OCI-LY7 (cell line): ENCODE measurements at regions not wholly inside any gene's neighbourhood (a gene's known extent, or its start where the extent isn't known, plus 50 kb on each side); places are given as distances from the start of the nearest gene placed in this dataset.

Experiments used
- BruUV-seq: library from RNA; stranded (reverse); fragments of 400-500 nt; replicated peaks from 2 replicates; lab custom pipeline; 2021; lab: Mats Ljungman, UMichigan
- CTCF ChIA-PET: fragments of 300-600 bp; sonication (Branson Sonifier 250); formaldehyde crosslinking; loops from one replicate; lab custom pipeline; 2022; ENCODE audit warnings: antibody characterized with exemption; ENCODE audit not compliant: unreplicated experiment; lab: Charles Lee
- POLR2A ChIA-PET: fragments of 300-600 bp; sonication (Branson Sonifier 250); formaldehyde crosslinking; loops from one replicate; lab custom pipeline; 2022; ENCODE audit warnings: antibody characterized with exemption; lab: Charles Lee
- DNase-seq: peaks from one replicate; pipeline ENCODE4 v3.0.0-alpha.2; 2015; ENCODE audit warnings: low spot score
- H2AFZ ChIP-seq: fragments of 200-600 bp; sonication (generic), shearing (Covaris generic); 2 replicates; pipeline ENCODE4 v1.6.1; 2014; ENCODE audit warnings: mild to moderate bottlenecking, antibody characterized with exemption, low read length, moderate library complexity
- H3K27ac ChIP-seq: fragments of 200-600 bp; sonication (generic); 2 replicates; pipeline ENCODE4 v1.5.1; 2014; ENCODE audit warnings: mixed run types, low read depth, mild to moderate bottlenecking, moderate library complexity, low read length, inconsistent platforms; ENCODE audit not compliant: poor library complexity, severe bottlenecking
- H3K36me3 ChIP-seq: fragments of 200-600 bp; sonication (generic); 2 replicates; pipeline ENCODE4 v1.6.1; 2014; ENCODE audit warnings: mild to moderate bottlenecking, antibody characterized with exemption, low read length, moderate library complexity, mixed read lengths; ENCODE audit not compliant: insufficient read depth
- H3K4me1 ChIP-seq: fragments of 200-600 bp; sonication (generic); 2 replicates; pipeline ENCODE4 v1.5.1; 2014; ENCODE audit warnings: mild to moderate bottlenecking, low read length; ENCODE audit not compliant: insufficient read depth, poor library complexity, severe bottlenecking
- H3K4me2 ChIP-seq: fragments of 200-600 bp; sonication (generic); 2 replicates; pipeline ENCODE4 v1.6.1; 2014; ENCODE audit warnings: mild to moderate bottlenecking, low read length
- H3K4me3 ChIP-seq: fragments of 200-600 bp; sonication (generic); 2 replicates; pipeline ENCODE4 v1.5.1; 2014; ENCODE audit warnings: mild to moderate bottlenecking, low read depth, low read length; ENCODE audit not compliant: poor library complexity, severe bottlenecking
- H3K79me2 ChIP-seq: fragments of 200-600 bp; sonication (generic); 2 replicates; pipeline ENCODE4 v1.6.1; 2016; ENCODE audit warnings: low read depth, mild to moderate bottlenecking, low read length, moderate library complexity, mixed read lengths; ENCODE audit not compliant: insufficient read depth
- H3K9me2 ChIP-seq: fragments of 200-600 bp; sonication (generic); 2 replicates; pipeline ENCODE4 v1.6.1; 2016; ENCODE audit warnings: mild to moderate bottlenecking, low read length, mixed read lengths; ENCODE audit not compliant: insufficient read depth
- H3K9me3 ChIP-seq: fragments of 200-600 bp; sonication (generic); 2 replicates; pipeline ENCODE4 v1.6.1; 2014; ENCODE audit warnings: mild to moderate bottlenecking, mixed run types, low read length, mixed read lengths
- H4K20me1 ChIP-seq: fragments of 200-600 bp; sonication (generic); 2 replicates; pipeline ENCODE4 v1.6.1; 2014; ENCODE audit warnings: mild to moderate bottlenecking, antibody characterized with exemption, low read length, moderate library complexity, mixed read lengths; ENCODE audit not compliant: insufficient read depth
- CTCF ChIP-seq: fragments of 200-600 bp; sonication (generic); conservative IDR thresholded peaks from 2 replicates; pipeline ENCODE4 v1.5.1; 2014; ENCODE audit warnings: mild to moderate bottlenecking, antibody characterized with exemption, low read length, moderate library complexity, mixed read lengths
- EZH2phosphoT487 ChIP-seq: fragments of 200-600 bp; sonication (generic); IDR thresholded peaks from 2 replicates; pipeline ENCODE4 v1.6.1; 2018; ENCODE audit warnings: low read depth, borderline replicate concordance, mild to moderate bottlenecking, mixed run types, antibody characterized with exemption, low read length, moderate library complexity, mixed read lengths
- intact Hi-C: fragments of 100-400 bp; cut with micrococcal nuclease; formaldehyde crosslinking; loops from one replicate; pipeline ENCODE4 v1.10.0; 2022; ENCODE audit not compliant: unreplicated experiment

DNA sequence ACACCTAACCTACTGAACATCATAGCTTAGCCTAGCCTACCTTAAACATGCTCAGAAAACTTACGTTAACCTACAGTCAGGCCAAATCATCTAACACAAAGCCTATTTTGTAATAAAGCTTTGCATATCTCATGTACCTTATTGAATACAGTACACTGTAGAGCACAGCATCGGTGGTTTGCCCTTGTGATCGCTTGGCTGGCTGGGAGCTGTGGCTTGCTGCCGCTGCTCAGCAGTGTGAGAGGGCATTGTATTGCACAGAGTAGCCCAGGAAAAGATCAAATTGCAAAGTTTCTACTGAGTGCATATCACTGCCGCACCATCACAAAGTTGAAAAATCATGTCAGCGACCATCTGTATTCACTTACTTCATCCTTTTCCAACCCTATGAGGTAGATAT lies 62.3 kb upstream of the NCK2 start:
- ChIA-PET CTCF (no interaction called here), POLR2A (no interaction called here)
- no peak overlapping the region for H2AFZ ChIP-seq

GRCh38 chr2:105681927-105682326 lies 62.8 kb upstream of the NCK2 start:
- no peaks in the 10 kb centered on the region for H3K9me2 ChIP-seq
- no peak overlapping the region for H3K4me3 ChIP-seq
- no peak overlapping the region for H3K4me2 ChIP-seq
- no peak overlapping the region for H2AFZ ChIP-seq
- DNase-seq: no peak
- H3K36me3 ChIP-seq: no peaks in the 10 kb centered on the region
- ChIA-PET POLR2A (no interaction called here), CTCF (no interaction called here)
- intact Hi-C loops: no loop called here
- H3K9me3 ChIP-seq: no peaks in the 10 kb centered on the region
- H3K79me2 ChIP-seq: no peaks in the 10 kb centered on the region
- no peak overlapping the region for H3K27ac ChIP-seq
- no TSS peak for BruUV-seq
- TF ChIP-seq EZH2phosphoT487: no peak
- no peak for TF ChIP-seq CTCF
- no peaks in the 10 kb centered on the region for H3K4me1 ChIP-seq
- no peaks in the 10 kb centered on the region for H4K20me1 ChIP-seq

More for the DNA sequence above, 62.3 kb upstream of the NCK2 start:
- DNase-seq: no peak
- no peaks in the 10 kb centered on the region for H3K36me3 ChIP-seq
- H3K27ac ChIP-seq: no peak overlapping the region
- H3K4me2 ChIP-seq: no peak overlapping the region
- no peak overlapping the region for H3K4me3 ChIP-seq
- no peaks in the 10 kb centered on the region for H3K9me3 ChIP-seq
- no peaks in the 10 kb centered on the region for H3K4me1 ChIP-seq
- H3K9me2 ChIP-seq: no peaks in the 10 kb centered on the region
- no peak for TF ChIP-seq CTCF
- no peak for TF ChIP-seq EZH2phosphoT487
- no TSS peak for BruUV-seq
- intact Hi-C loops: no loop called here
- no peaks in the 10 kb centered on the region for H3K79me2 ChIP-seq
- H4K20me1 ChIP-seq: no peaks in the 10 kb centered on the region

- Histone ChIP-seq H3K9me3 (no peaks in the 10 kb centered on the region), H3K36me3 (no peaks in the 10 kb centered on the region), H3K4me1 (no peaks in the 10 kb centered on the region), H3K4me2 (no peak overlapping the region), H3K9me2 (no peaks in the 10 kb centered on the region), H2AFZ (no peak overlapping the region), H4K20me1 (no peaks in the 10 kb centered on the region), H3K4me3 (no peak overlapping the region), H3K27ac (no peak overlapping the region), H3K79me2 (no peaks in the 10 kb centered on the region)
- CTCF ChIA-PET: no interaction called here
- BruUV-seq: no TSS peak
- POLR2A ChIA-PET: no interaction called here
- DNase-seq: no peak
- intact Hi-C loops: no loop called here
- TF ChIP-seq EZH2phosphoT487 (no peak), CTCF (no peak)
Measured at GRCh38 chr2:105680357-105680756, 64.4 kb upstream of the NCK2 start.
